ENCODE measurements at regions not wholly inside any gene's neighbourhood (a gene's known extent, or its start where the extent isn't known, plus 50 kb on each side); places are given as distances from the start of the nearest gene placed in this dataset.
A peak's percentile ranks its signal among the peaks of the same experiment; 100 is the strongest.
"Not testable (repeated sequence)": the region's sequence is repeated elsewhere in the genome, so short reads cannot be mapped to it uniquely, and the experiment has no call there.

DNA sequence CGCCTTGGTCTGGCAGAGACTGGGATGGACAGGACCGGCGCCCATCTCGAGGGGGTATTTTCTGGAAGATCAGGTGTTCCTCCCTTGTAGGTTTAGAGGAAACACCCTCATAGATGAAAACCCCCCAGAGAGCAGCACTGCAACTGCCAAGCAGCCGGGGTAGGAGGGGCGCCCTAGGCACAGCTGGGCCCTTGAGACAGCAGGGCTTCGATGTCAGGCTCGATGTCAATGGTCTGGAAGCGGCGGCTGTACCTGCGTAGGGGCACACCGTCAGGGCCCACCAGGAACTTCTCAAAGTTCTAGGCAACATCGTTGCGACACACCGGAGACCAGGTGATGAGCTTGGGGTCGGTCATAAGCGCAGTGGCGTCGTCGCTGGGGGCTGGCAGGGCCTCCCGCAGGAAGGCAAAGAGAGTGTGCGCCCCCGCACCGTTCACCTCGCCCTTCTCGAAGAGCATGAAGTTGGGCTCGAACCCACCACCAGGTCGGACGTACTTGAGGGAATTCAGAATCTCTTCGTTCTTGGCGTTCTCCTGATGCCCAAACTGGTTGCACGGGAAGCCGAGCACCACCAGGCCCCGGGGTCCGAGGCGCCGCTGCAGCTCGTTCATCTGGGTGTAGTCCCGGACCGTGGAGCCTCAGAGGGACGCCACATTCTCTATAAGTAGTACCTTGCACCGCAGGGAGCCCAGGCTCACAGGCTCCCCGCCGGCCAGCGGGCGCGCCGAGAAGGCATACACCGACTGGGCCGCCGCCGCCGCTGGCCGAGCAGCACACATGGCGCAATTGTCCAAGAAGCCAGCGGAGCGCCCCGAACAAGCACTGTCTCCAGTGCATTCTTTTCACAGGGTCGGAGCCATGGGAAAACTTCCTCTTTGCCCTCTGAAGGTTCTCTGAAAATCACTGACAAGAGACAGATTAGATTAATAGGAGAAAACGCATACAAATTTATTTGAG, 59.0 kb upstream of the ATXN3L start:
- peak in 1 of 4 experiments; percentile 0 for DNase-seq

DNA sequence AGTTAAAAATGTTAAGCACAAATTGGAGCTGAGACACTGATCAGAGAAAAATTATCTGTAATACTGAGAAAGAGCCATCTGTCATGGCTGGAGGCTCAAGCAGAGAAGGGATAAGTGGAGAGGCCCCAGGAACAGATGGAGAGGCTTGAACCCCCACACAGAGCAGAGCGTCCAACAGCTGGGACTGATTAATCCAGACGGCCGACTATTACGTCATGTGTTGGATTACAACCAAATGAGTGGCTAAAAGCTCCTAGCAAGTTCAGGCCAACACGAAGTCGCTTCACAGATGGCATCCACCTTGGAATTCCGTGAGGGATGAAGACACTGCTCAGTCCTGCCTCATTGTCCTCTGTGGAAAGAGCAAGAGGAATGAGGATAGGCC, 57.7 kb upstream of the ATXN3L start:
- DNase-seq, result no peak

DNA sequence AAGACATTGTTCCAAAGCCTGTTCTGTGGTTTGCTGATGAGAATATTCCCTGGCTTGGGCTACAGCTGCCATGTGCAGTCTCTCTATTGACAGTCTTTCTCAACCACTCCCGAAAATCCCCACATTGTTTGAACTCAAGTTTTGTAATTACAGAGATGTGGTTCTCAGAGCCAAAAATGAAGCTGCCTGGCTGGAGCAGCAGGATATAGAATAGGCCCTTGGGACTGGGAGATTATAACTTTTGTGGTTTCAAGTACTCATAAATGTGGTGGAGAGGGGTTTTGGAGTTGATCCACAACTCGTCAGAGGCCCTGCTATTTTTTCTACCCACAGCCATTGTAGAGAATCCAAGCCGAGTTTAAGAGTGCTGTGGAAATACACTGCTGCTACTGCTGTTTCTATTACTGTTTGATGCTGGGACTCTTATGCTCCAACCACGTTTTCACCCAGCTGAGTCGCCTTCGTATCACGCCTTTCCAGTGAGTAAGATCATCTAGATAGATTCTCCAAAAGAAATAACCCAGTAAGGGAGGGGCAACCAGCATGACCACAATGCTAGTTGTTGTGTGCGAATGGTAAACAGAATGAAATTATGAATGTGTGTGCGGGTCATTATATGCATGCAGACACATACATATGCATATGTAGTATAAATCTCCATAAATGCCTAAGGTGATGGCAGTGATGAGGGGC, 57.1 kb upstream of the ATXN3L start:
- DNase-seq, result no peak

DNA sequence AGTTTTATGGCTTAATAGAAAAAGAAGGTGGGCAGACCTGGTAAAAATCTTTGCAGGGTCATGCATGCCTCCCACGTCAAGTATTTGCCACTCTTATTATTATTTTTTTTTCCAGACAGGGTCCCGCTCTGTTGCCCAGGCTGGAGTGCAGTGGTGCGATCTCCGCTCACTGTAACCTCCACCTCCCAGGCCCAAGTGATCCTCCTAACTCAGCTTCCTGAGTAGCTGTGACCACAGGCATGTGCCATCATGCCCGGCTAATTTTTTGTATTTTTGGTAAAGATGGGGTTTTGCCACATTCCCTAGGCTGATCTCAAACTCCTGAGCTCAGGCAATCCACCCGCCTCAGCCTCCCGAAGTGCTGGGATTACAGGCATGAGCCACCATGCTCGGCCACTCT, 55.7 kb upstream of the ATXN3L start:
- not testable (repeated sequence) for DNase-seq

DNA sequence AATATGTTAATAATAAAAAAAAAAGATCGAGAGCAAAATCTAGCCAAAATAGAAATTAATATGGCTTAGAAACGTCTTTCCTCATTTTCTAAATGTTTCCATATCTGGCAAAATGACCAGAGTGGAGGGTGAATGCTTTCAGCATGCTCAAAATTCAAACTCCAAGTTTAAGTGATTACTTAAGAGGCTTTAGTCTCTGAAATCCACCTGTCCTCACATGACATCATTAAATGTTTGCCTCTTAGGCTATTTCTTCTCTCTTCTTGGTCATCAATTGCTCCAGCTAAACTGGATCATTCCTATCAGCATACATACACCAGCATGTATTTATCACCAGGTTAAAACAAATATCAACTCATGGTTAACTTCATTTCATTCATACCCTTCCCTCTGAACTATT, 54.5 kb upstream of the ATXN3L start:
- DNase-seq, result no peak

DNA sequence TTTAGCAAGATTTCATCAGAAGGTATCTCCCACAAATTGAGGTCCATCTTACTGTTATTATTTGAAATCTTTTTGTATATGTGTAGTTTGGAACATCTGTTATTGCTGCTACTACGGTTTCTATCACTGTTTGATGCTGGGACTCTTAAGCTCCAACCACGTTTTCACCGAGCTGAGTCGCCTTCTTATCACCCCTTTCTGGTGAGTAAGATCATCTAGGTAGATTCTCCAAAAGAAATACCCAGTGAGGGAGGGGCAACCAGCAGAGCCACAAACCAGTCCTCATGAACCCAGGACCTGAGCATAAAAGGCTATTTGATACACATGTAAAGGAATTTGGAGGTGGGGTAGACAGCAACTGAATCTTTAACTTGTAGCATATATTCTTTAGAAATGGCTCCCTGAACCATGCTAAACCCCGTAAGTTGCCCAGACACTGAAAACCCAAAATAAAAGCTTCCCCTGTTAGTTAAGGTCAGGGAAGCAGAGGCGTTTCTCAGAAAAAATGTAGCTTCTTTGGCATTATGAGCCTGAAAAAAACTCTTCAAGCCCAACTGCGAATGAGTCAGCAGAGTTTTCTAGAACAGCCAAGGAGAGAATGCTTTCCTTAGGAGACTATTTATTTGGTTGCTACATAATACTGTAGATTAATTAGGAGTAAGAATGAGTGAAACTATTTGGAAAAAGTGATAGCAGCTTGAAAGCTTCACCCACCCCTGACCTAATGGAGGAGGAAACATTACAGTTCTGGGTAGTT, 53.8 kb upstream of the ATXN3L start:
- DNase-seq, result no peak

DNA sequence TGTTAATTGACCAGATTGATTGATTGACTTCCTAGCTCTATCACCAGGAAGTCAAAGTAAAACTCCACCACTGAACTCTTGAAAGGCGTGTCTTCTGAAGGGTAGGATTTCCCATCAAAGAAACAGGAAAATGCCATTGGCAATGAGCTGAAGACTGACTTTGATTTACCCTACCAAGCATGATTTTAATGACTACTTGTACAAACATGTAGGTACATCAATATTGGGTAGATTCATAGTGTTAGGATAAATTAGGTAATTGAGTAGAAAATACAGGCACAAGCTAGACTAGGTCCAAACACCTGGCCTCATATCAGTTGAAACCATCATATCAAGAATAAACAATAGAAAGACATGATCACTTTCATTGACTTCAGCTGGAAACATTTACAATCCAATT, 53.2 kb upstream of the ATXN3L start:
- no peak for DNase-seq

DNA sequence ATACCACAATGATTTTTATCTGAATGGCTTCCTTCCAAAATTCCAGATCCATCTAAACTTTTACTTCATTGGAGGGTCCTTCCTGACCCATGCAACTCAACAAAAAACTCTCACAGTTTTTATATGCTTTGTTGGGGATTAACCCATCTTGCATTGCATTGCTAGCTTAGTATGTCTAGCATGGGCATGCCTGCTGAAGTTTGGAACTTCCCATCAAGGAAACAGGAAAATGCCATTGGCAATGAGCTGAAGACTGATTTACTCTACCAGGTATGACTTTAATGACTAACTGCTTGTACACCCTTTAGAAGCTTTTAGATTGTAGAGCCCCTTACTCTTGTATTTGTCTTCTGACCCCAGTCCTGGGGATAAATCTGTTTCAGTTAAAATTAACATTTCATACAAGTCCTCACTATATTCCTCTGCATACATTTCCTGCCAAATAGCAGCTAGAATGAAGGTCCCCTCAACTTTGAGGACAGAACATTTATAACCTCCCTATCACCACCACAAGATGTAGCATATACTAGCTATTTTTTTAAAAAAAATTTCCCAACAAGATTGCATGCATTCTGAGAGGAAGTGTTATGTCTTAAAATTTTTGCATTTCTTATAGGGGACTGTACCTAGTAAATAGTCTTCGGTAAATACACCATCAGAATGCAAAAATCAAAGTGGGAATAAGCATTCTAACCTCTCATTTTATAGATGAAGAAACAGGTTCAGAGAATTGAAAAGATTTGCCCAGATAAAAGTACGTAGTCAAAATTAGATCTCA, 52.5 kb upstream of the ATXN3L start:
- DNase-seq, result no peak

DNA sequence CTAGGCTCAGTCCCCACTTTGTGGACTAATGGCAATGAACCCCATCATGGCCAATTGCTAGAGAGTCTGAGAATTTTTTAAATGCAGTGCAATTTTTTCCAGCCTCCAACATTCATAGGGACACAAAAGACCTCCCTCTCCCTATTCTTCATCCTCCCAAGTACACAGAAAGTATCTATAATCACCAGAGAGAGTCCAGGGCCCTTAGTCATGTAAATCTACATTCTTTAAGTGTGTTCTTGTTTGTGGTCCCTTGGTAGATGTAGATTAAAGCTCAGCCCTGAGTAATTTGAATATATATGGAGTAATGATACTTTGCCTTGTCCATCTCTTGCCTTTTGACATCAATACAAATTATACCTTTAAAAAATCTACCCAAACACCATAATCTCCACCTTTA, 51.3 kb upstream of the ATXN3L start:
- no peak for DNase-seq

DNA sequence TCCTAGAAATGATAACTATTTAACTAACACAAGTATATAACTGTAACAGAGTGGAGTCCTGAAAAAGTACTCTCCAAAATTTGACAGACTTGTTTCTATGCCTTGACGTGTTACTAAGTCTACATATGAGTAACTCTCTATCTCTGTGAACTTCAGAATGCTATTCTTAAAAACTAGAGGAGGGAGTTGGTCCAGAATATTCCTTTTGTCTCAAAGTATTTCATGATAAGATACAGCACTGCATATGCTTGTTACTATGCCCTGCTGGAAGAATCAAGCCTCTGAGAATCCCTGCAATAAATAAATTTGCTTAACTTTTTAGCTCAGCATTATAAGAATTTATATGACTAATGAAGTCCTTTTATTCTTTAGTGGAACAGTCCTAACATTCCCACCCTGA, 50.9 kb upstream of the ATXN3L start:
- no peak for DNase-seq

Data from activated CD4-positive, CD25-positive, alpha-beta regulatory T cell (primary cell).